Cerebellar cortex (tissue), 1 donor: ENCODE measurements at regions not wholly inside any gene's neighbourhood (a gene's known extent, or its start where the extent isn't known, plus 50 kb on each side); places are given as distances from the start of the nearest gene placed in this dataset.

Source experiments
- DNase-seq: peaks from one replicate; pipeline ENCODE4 v3.0.0-alpha.2; 2015; ENCODE audit warnings: low spot score

- DNase-seq, result no peak
Observed at GRCh38 chr14:34014936-34015335, 64.1 kb upstream of the EGLN3 start.

- no peak for DNase-seq
Observed at GRCh38 chr14:34013721-34014060, 62.8 kb upstream of the EGLN3 start.

- DNase-seq, result no peak
Observed at GRCh38 chr14:34012978-34013720, 62.3 kb upstream of the EGLN3 start.

DNA sequence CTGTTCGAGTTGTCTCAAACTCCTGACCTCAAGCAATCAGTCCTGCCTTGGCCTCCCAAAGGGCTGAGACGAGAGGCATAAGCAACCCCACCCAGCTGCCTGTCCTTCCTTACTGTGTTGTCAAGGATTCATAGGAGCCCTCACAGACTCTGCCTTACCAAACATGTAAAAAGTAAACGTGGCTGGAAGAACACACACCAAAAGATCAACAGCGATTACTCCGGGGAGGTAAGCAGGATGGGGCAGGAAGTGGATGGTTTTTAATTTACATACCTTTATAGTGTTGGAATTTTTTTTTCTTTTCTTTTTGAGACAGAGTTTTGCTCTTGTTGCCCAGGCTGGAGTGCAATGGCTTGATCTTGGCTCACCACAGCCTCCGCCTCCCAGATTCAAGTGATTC lies 61.5 kb upstream of the EGLN3 start:
- DNase-seq, result no peak

GRCh38 chr14:34009956-34010355 lies 59.1 kb upstream of the EGLN3 start:
- DNase-seq, result no peak

DNA sequence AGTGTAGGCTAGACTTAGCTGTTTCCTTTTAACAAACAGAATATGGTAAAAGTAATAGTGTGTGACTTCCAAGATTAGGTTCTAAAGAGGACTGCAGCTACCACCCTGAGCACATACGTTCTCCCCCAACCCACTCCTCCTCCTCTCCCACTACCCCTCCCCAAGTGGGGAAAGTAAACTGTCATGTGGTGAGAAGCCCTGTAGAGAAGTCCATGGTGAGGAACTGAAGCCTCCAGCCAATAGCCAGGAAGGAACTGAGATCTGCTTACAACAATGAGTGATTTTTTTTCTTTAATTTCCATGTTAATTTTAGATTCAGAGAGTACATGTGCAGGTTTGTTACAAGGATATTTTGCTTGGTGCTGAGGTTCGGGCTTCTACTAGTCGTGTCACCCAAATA lies 57.0 kb upstream of the EGLN3 start:
- no peak for DNase-seq

- DNase-seq, result no peak
Observed at GRCh38 chr14:34005901-34006300, 55.0 kb upstream of the EGLN3 start.

DNA sequence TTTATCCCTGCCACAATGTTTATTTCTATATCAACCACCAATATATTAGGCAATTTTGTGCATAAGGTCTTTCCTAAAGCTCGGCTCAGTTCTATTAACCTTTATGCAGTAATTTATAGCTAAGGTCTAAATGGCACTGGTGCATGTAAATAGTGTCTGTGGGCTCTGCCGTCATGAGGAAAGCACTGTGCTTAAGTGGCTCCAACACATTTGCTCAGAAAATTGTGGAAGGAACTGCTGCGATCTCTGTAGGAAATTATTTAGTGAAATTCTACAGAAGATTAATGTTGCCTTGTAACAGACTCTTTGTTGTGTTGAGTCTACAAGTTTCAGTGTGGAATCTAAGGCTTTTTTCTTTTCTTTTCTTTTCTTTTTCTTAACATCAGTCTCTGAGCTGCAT lies 54.0 kb upstream of the EGLN3 start:
- DNase-seq, result no peak

DNA sequence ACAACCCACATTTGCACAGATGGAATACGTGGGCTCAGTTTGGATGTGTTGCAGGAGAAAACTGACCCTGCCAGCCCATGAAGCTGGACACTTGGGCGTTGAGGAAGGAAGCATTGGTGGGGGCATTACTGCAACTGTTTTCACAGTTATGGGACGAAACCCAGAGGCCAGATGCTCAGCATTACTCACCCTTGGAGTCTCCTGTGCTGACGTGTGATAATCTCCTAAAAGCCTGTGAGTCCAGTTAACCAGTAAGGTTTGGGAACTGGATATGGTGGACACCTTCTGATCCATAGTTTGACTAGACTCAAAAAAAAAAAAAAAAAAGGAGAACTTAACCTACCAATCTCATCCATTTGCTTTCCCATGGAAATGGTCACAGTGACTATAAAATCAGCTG lies 52.8 kb upstream of the EGLN3 start:
- DNase-seq, result no peak

GRCh38 chr14:34003082-34003668 lies 52.3 kb upstream of the EGLN3 start:
- DNase-seq, result no peak
